Kidney (tissue), 13 donors: ENCODE measurements at regions not wholly inside any gene's neighbourhood (a gene's known extent, or its start where the extent isn't known, plus 50 kb on each side); places are given as distances from the start of the nearest gene placed in this dataset.

Experiments used
- DNase-seq, 5 donors: peaks; one replicate each; pipeline ENCODE4 v3.0.0-alpha.2; 2013 to 2020
- FAIRE-seq: peaks from 2 replicates; lab custom pipeline; 2012; peaks lifted over from hg19 to GRCh38; lab: Jason Lieb, UNC
- H3K27ac ChIP-seq, 2 donors: one replicate each; pipeline ENCODE4 v1.7.0; 2013; ENCODE audit warnings: low read depth in 2 of 2, low read length in 2 of 2, inconsistent platforms in 1 of 2
- H3K27me3 ChIP-seq: one replicate; pipeline ENCODE4 v1.7.1; 2013; ENCODE audit warnings: low read length, inconsistent platforms; ENCODE audit not compliant: control insufficient read depth, insufficient read depth
- H3K36me3 ChIP-seq, 3 donors: one replicate each; pipeline versions ENCODE4 v1.7.0 to v1.7.1; 2013; ENCODE audit warnings: low read length in 3 of 3, control low read depth in 1 of 3, inconsistent platforms in 1 of 3; ENCODE audit not compliant: insufficient read depth in 3 of 3, control insufficient read depth in 2 of 3
- H3K4me1 ChIP-seq, 3 donors: one replicate each; pipeline versions ENCODE4 v1.7.0 to v1.7.1; 2013; ENCODE audit warnings: low read length in 3 of 3, inconsistent platforms in 1 of 3, low read depth in 1 of 3; ENCODE audit not compliant: control insufficient read depth in 2 of 3, insufficient read depth in 2 of 3
- H3K4me3 ChIP-seq, 3 donors: one replicate each; pipeline versions ENCODE4 v1.7.0 to v1.8.1; 2013; ENCODE audit warnings: low read length in 3 of 3, control low read depth in 1 of 3, inconsistent platforms in 1 of 3
- H3K9ac ChIP-seq, 3 donors: one replicate each; pipeline versions ENCODE4 v1.7.0 to v1.7.1; 2013; ENCODE audit warnings: low read length in 3 of 3, control low read depth in 1 of 3, inconsistent platforms in 1 of 3
- H3K9me3 ChIP-seq, 3 donors: one replicate each; pipeline versions ENCODE4 v1.7.0 to v1.7.1; 2013; ENCODE audit warnings: low read length in 3 of 3, control low read depth in 1 of 3, inconsistent platforms in 1 of 3; ENCODE audit not compliant: control insufficient read depth in 2 of 3, insufficient read depth in 1 of 3
- CTCF ChIP-seq: IDR thresholded peaks from 3 replicates; pipeline ENCODE4 v1.5.1; 2012; ENCODE audit warnings: mild to moderate bottlenecking, moderate library complexity, borderline replicate concordance; ENCODE audit not compliant: insufficient read depth; ENCODE audit errors: extremely low read depth
- intact Hi-C: fragments of 100-400 bp; cut with DNase I; formaldehyde crosslinking; loops from one replicate; pipeline ENCODE4 v1.11.1; 2022
- donor health status: control.
- donor health status: control.
- donor health status: control.
- donor health status: control.
- donor health status: control.
- donor health status: DM: yes; HTN: yes; CAD: no.
- donor health status: Normal renal cell carcinoma (clear cell type).

- Histone ChIP-seq H3K27me3 (no peaks in the 10 kb centered on the region), H3K36me3 (no peaks in the 10 kb centered on the region), H3K4me3 (no peak overlapping the region), H3K27ac (no peak overlapping the region), H3K9ac (no peak overlapping the region), H3K9me3 (no peaks in the 10 kb centered on the region), H3K4me1 (no peaks in the 10 kb centered on the region)
- no peak for TF ChIP-seq CTCF
- intact Hi-C loops = no loop called here
- FAIRE-seq = no peak
- DNase-seq = no peak
Observed at GRCh38 chr12:46884362-46884761, 58.6 kb upstream of the SLC38A4 start.

GRCh38 chr12:46886541-46887041, 60.8 kb upstream of the SLC38A4 start:
- intact Hi-C loops = no loop called here
- DNase-seq (no peak), FAIRE-seq (no peak)
- no peaks in the 10 kb centered on the region for H3K4me1 ChIP-seq
- no peak overlapping the region for H3K27ac ChIP-seq
- no peaks in the 10 kb centered on the region for H3K9me3 ChIP-seq
- H3K27me3 ChIP-seq = no peaks in the 10 kb centered on the region
- H3K36me3 ChIP-seq = no peaks in the 10 kb centered on the region
- H3K9ac ChIP-seq = no peak overlapping the region
- no peak for TF ChIP-seq CTCF
- H3K4me3 ChIP-seq = no peak overlapping the region

GRCh38 chr12:46887870-46888269, 62.1 kb upstream of the SLC38A4 start:
- Histone ChIP-seq H3K4me3 (no peak overlapping the region), H3K27ac (no peak overlapping the region), H3K9ac (no peak overlapping the region), H3K9me3 (no peaks in the 10 kb centered on the region), H3K27me3 (no peaks in the 10 kb centered on the region), H3K4me1 (no peaks in the 10 kb centered on the region), H3K36me3 (no peaks in the 10 kb centered on the region)
- DNase-seq (no peak), FAIRE-seq (no peak)
- intact Hi-C loops = no loop called here
- no peak for TF ChIP-seq CTCF

- FAIRE-seq = no peak
- no peak for TF ChIP-seq CTCF
Observed at GRCh38 chr12:46888568-46888967, 62.8 kb upstream of the SLC38A4 start.

More at GRCh38 chr12:46888568-46888967, 62.8 kb upstream of the SLC38A4 start:
- H3K36me3 ChIP-seq = no peaks in the 10 kb centered on the region
- DNase-seq = no peak
- intact Hi-C loops = no loop called here
- no peaks in the 10 kb centered on the region for H3K9me3 ChIP-seq
- H3K27me3 ChIP-seq = no peaks in the 10 kb centered on the region
- H3K9ac ChIP-seq = no peak overlapping the region
- H3K4me1 ChIP-seq = no peaks in the 10 kb centered on the region
- H3K27ac ChIP-seq = no peak overlapping the region
- no peak overlapping the region for H3K4me3 ChIP-seq
